ENCODE measurements at regions not wholly inside any gene's neighbourhood (a gene's known extent, or its start where the extent isn't known, plus 50 kb on each side); places are given as distances from the start of the nearest gene placed in this dataset.

DNA sequence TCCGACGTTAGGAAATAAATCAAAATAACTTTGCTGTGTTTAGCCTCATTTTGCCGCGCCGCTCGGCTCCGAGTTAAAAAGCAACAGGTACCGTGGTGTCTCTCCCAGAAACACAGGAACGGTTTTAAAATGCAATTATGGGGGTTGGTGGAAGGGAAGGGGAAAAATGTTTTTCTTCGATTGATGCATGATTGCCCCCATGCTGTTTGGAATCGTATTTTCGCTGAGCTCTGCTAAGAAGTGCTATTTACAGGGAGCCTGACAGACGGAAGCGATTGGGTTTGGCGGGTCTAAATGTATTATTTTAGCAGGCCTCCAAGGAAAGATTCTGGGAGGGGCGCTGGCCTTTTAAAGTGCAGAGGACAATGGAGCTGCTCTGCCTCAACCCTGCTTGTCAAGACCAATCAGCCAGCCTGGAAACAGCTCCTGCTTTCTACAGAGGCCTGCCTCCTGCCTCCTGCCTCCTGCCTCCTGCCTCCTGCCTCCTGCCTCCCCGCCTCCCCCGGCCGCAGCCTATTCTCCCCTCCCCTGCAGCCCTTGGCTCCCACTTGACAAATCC, 156.7 kb upstream of the TLE3 start:
- Histone ChIP-seq H2BK5ac (ENCODE audit: low read depth, low read length, poor library complexity, severe bottlenecking) (no peak overlapping the region), H3K79me1 (ENCODE audit: low read depth in 1 of 2, low read length in 2 of 2) (no peaks in the 10 kb centered on the region), H3K9ac (ENCODE audit: low read depth, low read length) (no peak overlapping the region), H4K20me1 (ENCODE audit: insufficient read depth, low read length) (no peaks in the 10 kb centered on the region), H3K27me3 (ENCODE audit: control insufficient read depth, insufficient read depth, low read length) (peaks cover 40% of the 10 kb centered on the region; the same call in 1 of the 2 replicates), H3K27ac (ENCODE audit: insufficient read depth, low read length) (no peak overlapping the region), H4K5ac (ENCODE audit: low read depth, low read length) (no peak overlapping the region), H3K14ac (replicated peaks; ENCODE audit: low read depth, low read length) (no peak overlapping the region), H2BK20ac (ENCODE audit: low read depth, low read length) (no peak overlapping the region), H4K8ac (ENCODE audit: low read depth in 2 of 2, low read length in 2 of 2) (no peak overlapping the region), H3K4ac (ENCODE audit: low read depth, low read length) (no peak overlapping the region), H3K9me1 (ENCODE audit: insufficient read depth, low read length) (no peaks in the 10 kb centered on the region), H2AFZ (replicated peaks; ENCODE audit: low read length, poor library complexity) (no peak overlapping the region), H3K9me3 (ENCODE audit: control insufficient read depth, insufficient read depth, low read length) (peaks cover 5% of the 10 kb centered on the region; the same call in 1 of the 2 replicates), H3K36me3 (ENCODE audit: control insufficient read depth, insufficient read depth, low read length) (no peaks in the 10 kb centered on the region), H3K4me1 (ENCODE audit: control insufficient read depth, insufficient read depth, low read length) (peaks cover 2% of the 10 kb centered on the region; the same call in 1 of the 2 replicates), H3K23ac (ENCODE audit: low read depth, low read length) (no peak overlapping the region), H4K91ac (ENCODE audit: insufficient read depth, low read depth, low read length) (no peak overlapping the region), H3K4me3 (ENCODE audit: insufficient read depth, low read depth, low read length) (no peak overlapping the region), H2AK9ac (replicated peaks; ENCODE audit: low read depth, low read length, poor library complexity) (no peak overlapping the region), H3K18ac (ENCODE audit: low read depth, low read length) (no peak overlapping the region), H2BK15ac (ENCODE audit: low read depth, low read length) (no peak overlapping the region), H2AK5ac (ENCODE audit: low read depth, low read length) (no peak overlapping the region), H3K56ac (ENCODE audit: extremely low read depth, insufficient read depth, low read length) (no peak overlapping the region), H2BK120ac (ENCODE audit: low read depth, low read length) (no peak overlapping the region), H3K4me2 (ENCODE audit: low read depth, low read length) (no peak overlapping the region)
- intact Hi-C loops (cut with micrococcal nuclease) = no loop called here
- no peak for DNase-seq
- ChIA-PET POLR2A (ENCODE audit: unreplicated experiment) (no interaction called here), CTCF (no interaction called here)
- in situ Hi-C loops (cut with MboI; ENCODE audit: low sequenced_read_pairs) = no loop called here
- 36% methylated on average over 9 of the region's 19 CpGs; no CpG with 5 or more reads in 1 of the 2 experiments for WGBS, 2 experiments (ENCODE audit: extremely low coverage in 2 of 2, insufficient read length in 1 of 2)
- no peak for TF ChIP-seq RFX5 (IDR thresholded peaks at IDR 0.05; ENCODE audit: low read depth, low read length)
- no peak for TF ChIP-seq CEBPB (IDR thresholded peaks at IDR 0.05; ENCODE audit: low read depth, low read length)
- TF ChIP-seq RAD21 (IDR thresholded peaks at IDR 0.05; ENCODE audit: low read length) = no peak
- no peak for TF ChIP-seq MAZ (IDR thresholded peaks at IDR 0.05; ENCODE audit: borderline replicate concordance, low read depth, low read length)
- TF ChIP-seq POLR2A (IDR thresholded peaks at IDR 0.05; ENCODE audit: low read depth, low read length) = no peak
- no peak for TF ChIP-seq FOS (IDR thresholded peaks at IDR 0.05; ENCODE audit: low read depth, low read length)
- no peak for TF ChIP-seq MXI1 (IDR thresholded peaks at IDR 0.05; ENCODE audit: borderline replicate concordance, low read depth, low read length)
- TF ChIP-seq BHLHE40 (IDR thresholded peaks at IDR 0.05; ENCODE audit: low read depth, low read length) = no peak
- TF ChIP-seq CHD1 (IDR thresholded peaks at IDR 0.05; ENCODE audit: low read depth, low read length) = no peak
- TF ChIP-seq MAFK (IDR thresholded peaks at IDR 0.05; ENCODE audit: low read depth, low read length) = no peak
- TF ChIP-seq RCOR1 (IDR thresholded peaks at IDR 0.05; ENCODE audit: insufficient replicate concordance, low read length) = no peak
- TF ChIP-seq, protein P1, sequence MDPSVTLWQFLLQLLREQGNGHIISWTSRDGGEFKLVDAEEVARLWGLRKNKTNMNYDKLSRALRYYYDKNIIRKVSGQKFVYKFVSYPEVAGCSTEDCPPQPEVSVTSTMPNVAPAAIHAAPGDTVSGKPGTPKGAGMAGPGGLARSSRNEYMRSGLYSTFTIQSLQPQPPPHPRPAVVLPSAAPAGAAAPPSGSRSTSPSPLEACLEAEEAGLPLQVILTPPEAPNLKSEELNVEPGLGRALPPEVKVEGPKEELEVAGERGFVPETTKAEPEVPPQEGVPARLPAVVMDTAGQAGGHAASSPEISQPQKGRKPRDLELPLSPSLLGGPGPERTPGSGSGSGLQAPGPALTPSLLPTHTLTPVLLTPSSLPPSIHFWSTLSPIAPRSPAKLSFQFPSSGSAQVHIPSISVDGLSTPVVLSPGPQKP (IDR thresholded peaks at IDR 0.05; ENCODE audit: borderline replicate concordance, low read depth, low read length) = no peak
- TF ChIP-seq, protein P2, sequence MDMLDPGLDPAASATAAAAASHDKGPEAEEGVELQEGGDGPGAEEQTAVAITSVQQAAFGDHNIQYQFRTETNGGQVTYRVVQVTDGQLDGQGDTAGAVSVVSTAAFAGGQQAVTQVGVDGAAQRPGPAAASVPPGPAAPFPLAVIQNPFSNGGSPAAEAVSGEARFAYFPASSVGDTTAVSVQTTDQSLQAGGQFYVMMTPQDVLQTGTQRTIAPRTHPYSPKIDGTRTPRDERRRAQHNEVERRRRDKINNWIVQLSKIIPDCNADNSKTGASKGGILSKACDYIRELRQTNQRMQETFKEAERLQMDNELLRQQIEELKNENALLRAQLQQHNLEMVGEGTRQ (IDR thresholded peaks at IDR 0.05; ENCODE audit: low read depth, low read length) = no peak
- dilution Hi-C loops (cut with HindIII; ENCODE audit: low sequenced_read_pairs, unreplicated experiment) = no loop called here
- no peak for ATAC-seq (ENCODE audit: low read depth)
- no TSS peak for BruUV-seq (replicated peaks)
